Activated B cell treated with CpG ODN at 0.5 μM for 24 hours (primary cell): ENCODE measurements at regions not wholly inside any gene's neighbourhood (a gene's known extent, or its start where the extent isn't known, plus 50 kb on each side); places are given as distances from the start of the nearest gene placed in this dataset.

Experiments
- ATAC-seq: fragments of 200-7000 bp; cut with Tn5 transposase; one replicate; pipeline ENCODE4 v1.10.0; 2021; ENCODE audit warnings: low read depth, mild to moderate bottlenecking, moderate library complexity
- CTCF ChIA-PET: fragments of 350-600 bp; sonication (Branson Sonifier 250); formaldehyde crosslinking; loops from one replicate; lab custom pipeline; 2021; ENCODE audit warnings: antibody characterized with exemption; lab: Charles Lee
- POLR2A ChIA-PET: fragments of 350-600 bp; sonication (Branson Sonifier 250); formaldehyde crosslinking; loops from one replicate; lab custom pipeline; 2021; ENCODE audit warnings: antibody characterized with exemption; lab: Charles Lee
- DNase-seq: peaks from one replicate; pipeline ENCODE4 v3.0.0; 2022
- H3K27ac Mint-ChIP-seq: one replicate; pipeline ENCODE4 v1.8.0; 2020; ENCODE audit warnings: mixed read lengths
- H3K27me3 Mint-ChIP-seq: one replicate; pipeline ENCODE4 v1.8.0; 2021; ENCODE audit warnings: mixed read lengths
- H3K36me3 Mint-ChIP-seq: one replicate; pipeline ENCODE4 v1.8.0; 2021; ENCODE audit warnings: low read depth, mixed read lengths
- H3K4me1 Mint-ChIP-seq: one replicate; pipeline ENCODE4 v1.8.0; 2021; ENCODE audit warnings: mixed read lengths
- H3K4me3 Mint-ChIP-seq: one replicate; pipeline ENCODE4 v1.8.0; 2020; ENCODE audit warnings: mild to moderate bottlenecking, mixed read lengths
- H3K9me3 Mint-ChIP-seq: one replicate; pipeline ENCODE4 v1.8.0; 2020; ENCODE audit warnings: mixed read lengths
- CTCF ChIP-seq: fragments of 200-600 bp; IDR thresholded peaks from one replicate; pipeline ENCODE4 v1.8.0; 2022; ENCODE audit warnings: antibody characterized with exemption, mild to moderate bottlenecking
- intact Hi-C: fragments of 100-400 bp; cut with micrococcal nuclease; formaldehyde crosslinking; loops from one replicate; pipeline ENCODE4 v1.15.1; 2024

GRCh38 chr20:59437601-59438031 is 137.2 kb downstream of the EDN3 start:
- no peaks in the 10 kb centered on the region for H3K4me1 Mint-ChIP-seq
- ATAC-seq (no peak), DNase-seq (no peak)
- no peak overlapping the region for H3K27ac Mint-ChIP-seq
- ChIA-PET CTCF (no interaction called here), POLR2A (no interaction called here)
- no peak overlapping the region for H3K4me3 Mint-ChIP-seq
- no peaks in the 10 kb centered on the region for H3K9me3 Mint-ChIP-seq
- peaks cover 18% of the 10 kb centered on the region for H3K27me3 Mint-ChIP-seq
- intact Hi-C loops = no loop called here
- no peaks in the 10 kb centered on the region for H3K36me3 Mint-ChIP-seq
- TF ChIP-seq CTCF = no peak

GRCh38 chr20:59438201-59438600 is 137.8 kb downstream of the EDN3 start:
- Mint-ChIP-seq H3K9me3 (no peaks in the 10 kb centered on the region), H3K27ac (no peak overlapping the region), H3K36me3 (no peaks in the 10 kb centered on the region), H3K4me1 (no peaks in the 10 kb centered on the region), H3K27me3 (peaks cover 19% of the 10 kb centered on the region), H3K4me3 (no peak overlapping the region)
- TF ChIP-seq CTCF = no peak
- DNase-seq (no peak), ATAC-seq (no peak)
- ChIA-PET POLR2A (no interaction called here), CTCF (no interaction called here)
- intact Hi-C loops = no loop called here

- POLR2A ChIA-PET = no interaction called here
- Mint-ChIP-seq H3K36me3 (no peaks in the 10 kb centered on the region), H3K4me3 (no peak overlapping the region), H3K9me3 (no peaks in the 10 kb centered on the region), H3K27ac (no peak overlapping the region), H3K4me1 (no peaks in the 10 kb centered on the region), H3K27me3 (peaks cover 21% of the 10 kb centered on the region)
- TF ChIP-seq CTCF = no peak
- intact Hi-C loops = no loop called here
- DNase-seq (no peak), ATAC-seq (no peak)
- CTCF ChIA-PET = no interaction called here
Measured at GRCh38 chr20:59439243-59439642, 138.8 kb downstream of the EDN3 start.

- Mint-ChIP-seq H3K4me3 (no peak overlapping the region), H3K36me3 (no peaks in the 10 kb centered on the region), H3K9me3 (no peaks in the 10 kb centered on the region), H3K4me1 (no peaks in the 10 kb centered on the region), H3K27ac (no peak overlapping the region), H3K27me3 (peaks cover 35% of the 10 kb centered on the region)
- POLR2A ChIA-PET = no interaction called here
- TF ChIP-seq CTCF = no peak
- no peak for DNase-seq
- CTCF ChIA-PET = no interaction called here
- intact Hi-C loops = no loop called here
- no peak for ATAC-seq
Measured at GRCh38 chr20:59441306-59441705, 140.9 kb downstream of the EDN3 start.

GRCh38 chr20:59441860-59442810 is 141.7 kb downstream of the EDN3 start:
- ChIA-PET CTCF (no interaction called here), POLR2A (no interaction called here)
- Mint-ChIP-seq H3K27ac (no peak overlapping the region), H3K36me3 (no peaks in the 10 kb centered on the region), H3K4me1 (no peaks in the 10 kb centered on the region), H3K4me3 (no peak overlapping the region), H3K9me3 (no peaks in the 10 kb centered on the region), H3K27me3 (peaks cover 36% of the 10 kb centered on the region)
- intact Hi-C loops = no loop called here
- ATAC-seq = no peak
- no peak for TF ChIP-seq CTCF
- DNase-seq = no peak
